GM18867 (cell line): ENCODE measurements at regions not wholly inside any gene's neighbourhood (a gene's known extent, or its start where the extent isn't known, plus 50 kb on each side); places are given as distances from the start of the nearest gene placed in this dataset.

Experiments used
- ATAC-seq: cut with Tn5 transposase; IDR thresholded peaks from one replicate; pipeline ENCODE4 v1.9.1; 2021; ENCODE audit warnings: mild to moderate bottlenecking, moderate library complexity; ENCODE audit not compliant: unreplicated experiment

DNA sequence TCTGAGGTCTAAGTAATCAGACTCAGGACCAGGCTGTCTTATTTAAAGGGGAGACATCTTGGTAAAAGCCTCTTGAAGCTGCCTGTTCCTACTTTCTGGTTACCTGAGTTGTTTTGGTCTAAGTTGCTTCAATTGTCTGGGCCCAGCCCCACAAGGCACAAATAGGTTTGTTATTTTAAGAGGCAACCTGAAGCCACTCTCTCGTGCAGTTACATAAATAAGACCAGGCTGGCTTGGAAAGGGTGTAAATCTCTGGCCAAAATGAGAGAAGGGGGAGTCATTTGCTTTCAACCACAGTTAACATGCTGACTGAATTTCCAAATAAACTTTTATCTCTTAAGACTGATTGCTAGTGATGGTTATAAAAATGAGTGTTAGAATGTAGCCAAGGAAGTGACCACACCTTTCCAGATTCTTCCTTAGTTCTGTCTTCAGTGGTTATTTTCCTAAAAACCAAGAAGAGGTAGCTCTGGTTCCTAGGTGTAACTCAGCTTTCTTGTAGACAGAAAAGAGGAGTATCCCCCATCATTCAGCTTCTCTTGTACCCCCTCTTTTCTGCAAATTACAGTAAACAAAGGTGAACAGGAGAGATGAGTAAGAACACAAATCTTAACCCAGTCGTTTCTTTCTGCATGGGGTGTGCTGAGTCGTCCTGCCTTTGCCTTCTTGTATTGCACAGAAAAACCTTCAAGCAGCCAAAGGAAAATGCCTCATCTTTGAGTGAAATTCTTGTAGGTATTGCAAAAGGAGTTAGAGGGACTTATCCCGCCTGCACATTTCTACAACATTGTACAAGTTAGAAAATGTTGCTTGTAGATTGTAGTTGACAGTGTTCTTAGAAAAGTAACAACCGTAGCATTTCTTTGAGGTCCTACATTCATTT is 161.5 kb upstream of the NT5C1B start:
- no peak for ATAC-seq

DNA sequence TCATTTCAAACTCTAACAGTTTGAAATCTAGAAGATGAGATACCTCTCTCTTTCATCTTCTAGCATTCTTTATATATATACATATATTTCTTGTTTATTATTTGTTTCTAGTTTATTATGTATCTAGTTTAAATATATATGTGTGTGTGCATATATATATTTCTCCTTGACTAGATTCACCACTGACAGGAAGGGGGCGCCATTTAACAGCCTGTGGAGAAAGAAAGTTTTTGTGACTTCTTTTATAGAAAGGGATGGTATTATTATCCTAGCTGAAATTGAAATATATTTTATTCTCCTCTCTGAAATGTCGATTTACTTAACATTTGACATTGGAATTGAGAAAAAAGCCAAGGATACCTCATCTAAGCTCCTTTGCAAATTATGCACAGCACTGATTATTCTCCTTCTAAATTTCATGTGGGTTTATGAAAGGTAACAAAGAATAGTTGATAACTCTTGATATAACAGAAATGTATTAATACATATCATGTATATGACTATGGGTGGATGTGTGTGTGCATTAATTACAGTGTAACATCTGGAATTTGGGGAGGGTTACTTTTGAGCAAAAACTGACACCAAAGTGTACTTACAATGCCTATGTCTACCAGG is 160.7 kb upstream of the NT5C1B start:
- ATAC-seq: no peak

DNA sequence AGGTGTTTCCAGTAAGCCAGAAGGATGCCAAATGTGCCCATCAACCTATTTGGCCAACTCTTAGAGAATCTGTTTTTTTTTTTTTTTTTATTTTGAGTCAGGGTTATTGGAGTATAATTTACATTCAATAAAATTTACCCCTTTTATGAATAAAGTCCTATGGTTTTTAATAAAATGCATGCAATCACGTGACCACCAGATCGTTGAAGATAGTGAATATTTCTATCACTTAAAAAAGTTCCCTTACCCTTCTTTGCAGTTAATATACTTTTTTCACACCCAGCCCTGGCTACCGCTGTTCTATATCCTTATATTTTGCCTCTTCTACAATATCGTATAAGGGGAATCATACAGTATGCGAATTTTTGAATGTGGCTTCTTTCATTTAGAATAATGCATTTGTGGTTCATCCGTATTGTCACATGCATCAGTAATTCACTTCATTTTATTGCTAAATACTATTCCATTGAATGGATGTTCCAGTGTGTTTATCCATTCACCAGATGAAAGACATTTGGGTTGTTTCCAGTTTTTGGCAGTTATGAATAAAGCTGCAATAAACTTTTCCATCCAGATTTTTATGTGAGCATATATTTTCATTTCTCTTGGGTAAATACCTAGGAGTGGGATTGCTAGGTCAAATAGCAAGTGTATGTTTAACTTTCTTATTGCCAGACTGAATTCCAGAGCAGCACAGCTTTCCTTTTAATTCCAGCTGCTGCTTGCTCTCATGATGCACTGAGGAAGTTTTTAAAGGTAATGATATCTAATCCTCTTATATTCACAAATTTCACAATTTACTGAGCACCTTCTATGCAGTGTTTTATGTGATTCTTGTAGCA is 156.3 kb upstream of the NT5C1B start:
- ATAC-seq: no peak

DNA sequence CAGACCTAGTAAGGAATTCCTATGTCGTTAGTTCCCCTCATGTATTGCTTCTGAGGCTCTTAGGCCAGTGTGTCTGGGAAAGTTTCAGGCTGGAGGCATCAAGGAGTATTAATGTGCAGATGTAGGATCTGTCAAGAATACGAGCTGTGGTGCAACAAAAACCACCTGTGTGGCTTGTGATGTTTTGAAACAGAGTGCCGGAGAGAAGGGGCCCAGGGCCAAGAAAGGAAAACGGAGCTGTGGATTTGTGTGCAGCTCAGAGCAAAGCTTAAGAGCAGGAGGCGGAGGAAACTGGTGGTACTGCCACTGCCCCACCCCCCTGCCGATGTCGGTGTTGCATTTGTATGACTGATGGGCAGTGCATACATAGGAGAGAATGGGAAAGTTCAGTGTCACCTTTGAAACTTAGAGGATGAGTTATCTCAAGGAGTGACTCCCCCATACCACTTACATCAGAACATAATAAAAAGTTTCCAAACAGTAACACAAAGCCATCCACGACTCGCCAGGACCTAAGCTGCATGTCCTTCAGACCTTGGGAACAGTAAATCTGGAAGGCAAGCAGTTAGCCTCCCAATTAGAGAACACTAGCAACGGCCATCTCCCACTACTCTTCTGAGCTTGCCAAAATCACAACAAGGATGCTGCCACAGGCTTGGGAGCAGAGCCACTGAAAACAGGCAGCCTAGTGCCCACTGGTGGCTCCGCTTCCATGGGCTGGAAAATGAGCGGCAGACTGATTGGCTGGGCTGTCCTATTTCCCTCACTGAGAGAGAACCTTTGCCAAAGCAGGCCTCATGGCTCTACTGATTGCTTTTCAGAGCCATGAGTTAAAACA is 152.7 kb upstream of the NT5C1B start:
- no peak for ATAC-seq

DNA sequence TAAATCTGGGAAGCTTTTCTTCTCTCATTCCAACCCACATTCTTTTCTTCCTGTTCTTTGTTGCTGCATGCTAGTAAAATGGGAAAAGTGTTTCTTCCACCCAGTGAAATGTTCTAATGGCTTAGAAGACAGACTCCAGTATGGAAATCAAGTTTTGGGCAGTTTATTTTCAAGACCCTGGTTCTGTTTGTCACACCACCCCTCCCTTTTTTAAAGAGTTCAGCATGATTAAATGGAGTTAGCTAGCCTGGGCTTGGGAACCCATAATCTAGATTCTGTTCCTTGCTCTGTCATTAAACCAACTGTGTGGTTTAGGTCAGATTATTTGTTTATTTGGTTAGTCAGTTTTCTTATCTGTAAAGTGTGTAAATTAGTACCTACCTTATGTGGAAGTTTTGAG is 151.8 kb upstream of the NT5C1B start:
- ATAC-seq: no peak

DNA sequence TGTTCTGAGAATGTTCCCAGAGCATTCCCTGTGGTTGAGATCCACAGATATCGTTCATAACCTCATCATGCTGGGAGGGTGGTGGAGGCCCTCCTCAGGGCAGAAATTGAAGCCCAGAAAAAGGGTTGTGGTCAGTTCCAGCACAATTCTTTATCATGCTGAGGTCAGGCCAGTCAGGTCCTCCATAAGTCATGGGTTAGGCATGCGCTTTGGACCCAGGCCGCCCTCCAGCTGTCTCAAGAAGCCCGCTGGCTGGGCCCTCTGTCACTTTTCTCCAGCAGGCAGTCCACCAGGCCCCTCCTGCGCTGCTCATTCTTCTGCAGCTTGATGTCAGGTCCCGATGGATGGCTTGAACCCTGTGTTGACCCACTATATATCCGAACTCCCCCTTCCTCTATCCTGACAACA is 151.1 kb upstream of the NT5C1B start:
- ATAC-seq: no peak

DNA sequence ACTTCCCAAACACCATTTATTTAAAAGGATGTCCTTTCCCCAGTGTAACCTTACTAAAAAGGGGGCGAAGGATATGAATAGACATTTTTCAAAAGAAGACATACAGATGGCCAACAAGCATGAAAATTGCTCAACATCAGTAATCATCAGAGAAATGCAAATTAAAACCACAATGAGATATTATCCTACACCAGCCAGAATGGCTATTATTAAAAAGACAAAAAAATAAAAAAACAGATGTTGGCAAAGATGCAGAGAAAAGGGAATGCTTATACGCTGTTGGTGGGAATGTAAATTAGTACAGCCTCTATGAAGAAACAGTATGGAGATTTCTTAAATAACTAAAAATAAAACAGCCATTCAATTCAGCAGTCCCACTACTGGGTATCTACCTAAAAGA is 142.3 kb upstream of the NT5C1B start:
- no peak for ATAC-seq

DNA sequence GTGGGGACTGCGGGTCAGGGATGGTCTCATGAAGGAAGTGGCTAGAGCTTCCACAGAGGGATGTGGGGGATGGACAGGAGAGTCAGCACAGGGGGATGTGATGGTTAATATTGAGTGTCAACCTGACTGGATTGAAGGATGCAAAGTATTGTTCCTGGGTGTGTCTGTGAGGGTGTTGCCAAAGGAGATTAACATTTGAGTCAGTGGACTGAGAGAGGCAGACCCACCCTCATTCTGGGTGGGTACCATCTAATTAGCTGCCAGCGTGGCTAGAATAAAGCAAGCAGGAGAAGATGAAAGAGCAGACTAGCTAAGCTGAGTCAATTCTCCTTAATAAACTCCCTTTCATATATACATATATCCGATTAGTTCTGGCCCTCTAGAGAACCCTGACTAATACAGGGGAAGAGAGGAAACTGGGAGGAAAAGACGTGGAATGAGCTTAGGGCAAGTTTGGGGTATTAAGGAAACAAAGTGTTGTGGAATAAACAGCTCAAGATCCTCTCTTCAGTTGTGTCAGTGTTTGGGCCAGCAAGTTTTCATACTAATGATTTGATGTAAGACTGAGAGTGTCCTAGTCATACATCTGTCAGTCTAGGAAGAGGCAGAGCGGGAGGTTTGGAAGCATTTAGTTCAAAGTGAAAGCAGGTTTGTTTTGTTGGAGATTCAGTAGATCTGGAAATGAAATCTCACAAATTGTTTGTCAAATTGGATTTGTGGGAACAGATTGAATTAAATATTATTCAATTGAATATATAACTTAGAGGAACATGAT is 135.2 kb upstream of the NT5C1B start:
- ATAC-seq: no peak

DNA sequence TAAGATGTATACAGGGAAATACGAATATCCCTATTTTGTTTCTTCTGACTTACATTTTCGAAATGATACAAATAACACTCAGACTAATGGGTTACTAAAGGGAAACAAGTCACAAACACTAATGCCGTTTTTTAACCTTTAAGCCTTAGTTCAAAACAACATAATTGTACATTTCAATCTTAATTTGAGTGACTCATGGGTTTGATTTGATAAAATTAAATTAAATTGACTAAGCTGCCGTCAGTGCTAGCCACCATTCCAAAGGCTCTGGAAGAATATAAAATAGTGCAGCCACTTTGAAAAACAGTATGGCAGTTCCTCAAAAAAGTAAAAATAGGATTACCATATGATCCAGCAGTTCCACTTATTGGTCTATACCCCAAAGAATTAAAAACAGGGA is 133.8 kb upstream of the NT5C1B start:
- ATAC-seq: no peak

DNA sequence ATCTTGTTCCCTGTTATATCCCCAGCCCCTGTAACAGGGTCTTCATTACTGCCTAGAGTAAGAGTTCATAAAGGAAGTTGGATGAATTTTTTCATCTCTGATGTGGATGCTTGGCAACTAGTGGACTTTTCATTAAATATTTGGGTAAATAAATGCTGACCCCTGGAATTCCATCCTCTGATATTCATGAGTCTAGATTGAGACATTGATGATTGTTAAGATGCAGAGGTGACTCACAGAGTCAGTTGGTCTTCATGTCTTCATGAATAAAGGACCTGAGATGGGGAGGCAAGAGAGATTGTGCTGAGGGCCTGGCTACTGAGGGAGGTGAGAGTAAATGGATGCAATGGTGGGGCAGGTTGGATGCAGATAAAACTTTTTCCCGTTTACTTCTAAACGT is 132.7 kb upstream of the NT5C1B start:
- ATAC-seq: no peak

DNA sequence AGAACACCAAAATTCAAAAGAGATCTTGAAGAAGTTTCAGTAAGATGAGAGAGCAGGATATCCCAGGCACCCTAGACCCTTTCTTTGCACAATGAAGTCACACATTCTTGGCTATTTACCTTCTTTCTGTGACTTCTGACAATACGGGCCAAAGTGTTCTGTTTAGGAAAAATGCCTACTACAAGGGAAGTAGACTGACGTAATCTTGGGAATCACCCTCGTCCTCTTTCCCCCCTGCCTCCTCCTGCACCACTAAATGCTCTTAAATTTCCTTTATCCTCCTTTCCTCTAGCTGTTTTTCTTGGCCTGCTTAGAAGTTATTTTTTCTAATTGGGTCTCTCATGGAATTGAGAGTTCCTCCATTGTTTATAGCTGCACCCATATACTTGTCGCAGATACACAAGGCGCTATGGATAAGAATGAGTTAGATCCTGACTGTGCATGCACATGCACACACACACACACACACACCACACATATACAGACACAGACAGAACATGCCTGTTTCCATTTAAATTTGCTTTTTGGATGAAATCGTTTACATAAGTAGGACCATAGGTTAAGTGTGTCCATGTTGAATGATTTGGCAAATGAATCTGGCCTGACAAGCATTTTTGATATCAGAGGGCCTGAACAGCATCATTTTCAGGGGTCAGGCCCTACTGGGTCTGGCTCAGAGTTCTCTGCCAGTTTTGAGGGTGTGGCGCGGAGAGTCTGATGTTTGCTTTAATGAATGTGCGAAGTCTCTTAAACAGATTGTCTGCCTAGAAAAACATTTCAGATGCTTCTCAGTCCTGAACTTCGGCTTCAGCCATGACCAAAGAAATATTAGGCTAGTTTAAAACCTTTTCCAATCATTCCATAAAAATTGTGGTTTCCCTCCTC is 131.9 kb upstream of the NT5C1B start:
- no peak for ATAC-seq

DNA sequence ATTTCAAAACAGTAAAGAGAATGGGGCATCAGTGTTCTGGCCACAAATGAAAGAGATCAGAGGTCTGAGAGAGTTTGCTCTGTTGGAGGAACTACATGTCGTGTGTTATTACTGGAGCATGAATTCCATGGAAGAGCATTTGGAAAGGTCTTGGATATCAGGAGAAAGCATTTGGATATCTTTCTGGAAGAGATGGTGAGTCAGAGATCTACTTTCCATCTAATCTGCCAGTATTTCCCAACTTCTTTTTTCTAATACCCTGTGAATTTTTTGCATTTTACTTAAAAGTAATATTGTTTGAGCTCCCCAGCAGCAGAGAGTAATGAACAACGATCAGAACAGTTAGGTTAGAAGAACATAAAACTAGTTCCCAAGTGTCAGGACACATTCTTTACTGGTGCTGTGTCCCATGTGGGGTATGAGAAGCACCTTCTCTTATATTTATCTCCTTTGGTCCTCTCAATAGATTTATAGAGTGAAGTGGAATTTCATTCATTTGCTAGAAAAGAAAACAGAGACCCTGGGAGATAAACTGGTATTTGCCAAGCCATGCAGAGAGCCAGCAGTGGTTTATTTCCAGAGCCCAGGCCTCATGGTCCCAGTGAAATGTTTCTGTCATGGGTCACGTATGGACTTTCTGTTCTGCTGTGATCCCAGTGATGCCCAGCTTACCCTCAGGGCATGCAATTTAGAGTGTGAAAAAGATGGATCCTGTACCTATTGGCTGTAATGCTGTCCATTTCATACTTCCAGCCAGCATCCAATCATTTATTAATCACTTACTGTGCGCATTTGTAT is 130.8 kb upstream of the NT5C1B start:
- ATAC-seq: no peak

DNA sequence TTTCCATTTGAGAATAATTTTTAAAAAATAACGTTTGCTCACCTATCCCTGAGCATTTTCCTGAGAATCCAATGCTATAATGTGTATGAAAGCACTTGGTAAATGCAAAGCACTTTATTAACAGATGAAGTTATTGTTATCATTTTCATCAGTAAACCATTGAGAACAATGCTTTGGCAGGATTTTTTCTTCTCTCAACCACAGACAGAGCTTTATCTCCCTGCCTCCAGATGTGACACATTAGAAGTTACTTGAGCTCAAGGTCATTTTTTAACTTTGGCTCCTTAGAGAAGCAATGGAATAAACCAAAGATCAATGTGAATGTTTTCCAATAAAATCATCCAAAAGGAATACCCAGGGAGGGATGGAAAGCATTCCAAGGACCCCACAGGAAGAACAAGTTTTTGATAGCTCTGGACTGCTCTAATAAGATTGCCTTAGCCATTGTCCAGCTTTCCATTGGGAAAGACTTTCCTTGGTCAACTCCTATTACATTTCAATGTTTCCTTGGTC is 118.9 kb upstream of the NT5C1B start:
- no peak for ATAC-seq

DNA sequence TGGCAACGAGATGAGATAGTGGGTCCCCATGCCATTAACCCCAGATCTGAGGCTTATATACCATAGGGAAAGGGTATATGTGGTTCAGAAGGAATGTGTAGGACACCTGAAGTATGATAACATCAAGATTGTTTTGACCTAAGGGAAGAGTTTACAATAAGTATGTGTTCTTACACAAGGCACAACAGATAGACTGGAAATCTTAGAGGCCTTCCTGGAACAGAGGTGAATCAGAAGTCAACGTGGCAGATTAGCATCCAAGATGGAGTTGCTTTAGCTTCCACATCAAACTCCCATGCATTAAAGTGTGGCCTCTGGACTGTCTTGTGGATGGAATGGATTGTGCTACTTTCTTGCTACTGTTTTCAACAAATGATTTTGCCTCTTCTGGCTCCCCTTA is 116.6 kb upstream of the NT5C1B start:
- no peak for ATAC-seq

DNA sequence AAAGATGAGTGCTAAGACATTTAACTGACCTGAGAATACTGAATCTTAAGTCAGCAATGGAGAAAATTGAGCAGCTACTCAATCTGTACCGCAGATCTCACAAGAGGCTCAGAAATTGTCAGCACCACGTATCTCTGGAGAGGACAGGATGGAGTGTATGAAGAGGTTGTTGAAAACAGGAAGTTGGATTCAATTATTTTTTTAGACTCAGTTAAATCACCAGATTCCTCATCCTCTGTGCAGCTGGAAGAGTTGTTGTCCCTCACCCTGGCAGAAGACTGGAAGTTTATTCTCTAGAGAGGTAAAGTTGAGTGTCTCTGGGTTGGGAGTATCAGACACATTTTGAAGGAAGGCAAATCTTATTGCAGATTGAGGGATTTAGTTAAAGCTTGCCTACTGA is 114.9 kb upstream of the NT5C1B start:
- no peak for ATAC-seq

DNA sequence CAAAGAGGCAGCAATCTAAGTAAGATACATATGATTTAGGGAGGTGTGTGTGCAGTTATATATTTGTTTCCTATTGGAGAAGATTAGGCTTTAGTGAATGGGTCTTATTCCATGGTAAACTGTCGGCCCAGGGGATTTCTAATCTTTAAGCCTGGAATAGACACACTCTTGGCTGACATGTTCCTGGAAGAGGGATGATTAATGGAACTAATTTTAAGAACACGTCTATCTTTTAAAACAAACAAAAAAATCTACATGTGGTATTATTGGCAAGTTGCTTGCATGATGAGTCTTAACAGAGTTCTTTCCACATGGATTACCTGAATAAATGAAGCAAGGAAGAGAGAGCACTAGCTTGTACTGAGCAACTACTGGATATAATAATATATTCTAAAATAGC is 114.2 kb upstream of the NT5C1B start:
- no peak for ATAC-seq

DNA sequence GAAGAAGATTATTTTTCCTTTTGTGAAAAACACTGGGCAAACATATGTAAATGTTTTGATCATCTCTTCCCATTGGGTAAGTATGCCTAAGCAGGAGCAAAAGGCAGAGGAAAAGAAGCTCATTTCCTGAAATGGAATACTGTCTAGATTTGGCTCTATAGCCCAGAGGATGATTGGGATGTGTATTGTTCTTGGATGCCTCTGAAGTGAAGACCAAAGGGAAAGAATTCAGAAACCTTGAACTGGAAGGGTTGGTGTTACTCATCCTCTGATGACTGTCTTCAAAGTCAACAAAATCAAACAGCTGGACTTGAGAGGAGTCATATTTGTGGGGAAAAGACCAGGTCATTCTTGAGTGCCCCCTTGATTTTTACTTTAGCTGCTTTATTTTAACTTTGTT is 112.6 kb upstream of the NT5C1B start:
- ATAC-seq: no peak

DNA sequence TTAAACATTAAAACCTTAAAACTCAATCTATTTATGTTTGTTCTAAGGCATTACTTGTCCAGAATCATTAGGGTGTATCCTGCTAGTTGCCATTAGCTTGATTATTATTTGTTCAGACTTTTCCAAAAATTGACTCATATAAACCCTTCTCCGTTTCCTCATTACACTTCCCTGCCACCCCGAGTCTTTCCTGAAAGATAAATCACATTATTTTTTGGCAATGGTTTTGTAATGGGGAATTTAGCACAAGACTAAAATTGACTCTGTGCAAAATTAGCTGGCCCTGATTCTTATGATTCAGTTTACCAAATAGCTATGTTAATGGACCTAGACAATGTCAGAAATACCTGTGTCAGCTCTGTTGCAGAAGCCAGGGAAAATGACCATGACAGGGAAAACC is 112.2 kb upstream of the NT5C1B start:
- ATAC-seq: no peak
